ENCODE measurements at regions not wholly inside any gene's neighbourhood (a gene's known extent, or its start where the extent isn't known, plus 50 kb on each side); places are given as distances from the start of the nearest gene placed in this dataset.

- TF ChIP-seq CTCF (IDR thresholded peaks at IDR 0.05) (no peak), POLR2A (IDR thresholded peaks at IDR 0.05) (no peak)
Measured at GRCh38 chr9:107635101-107635802, 145.7 kb upstream of the KLF4 start.

Measured in adrenal gland (tissue), 5 donors.